Panc1 (cell line): ENCODE measurements at regions not wholly inside any gene's neighbourhood (a gene's known extent, or its start where the extent isn't known, plus 50 kb on each side); places are given as distances from the start of the nearest gene placed in this dataset.

ENCODE experiments used
- ATAC-seq: fragments of 200-7000 bp; cut with Tn5 transposase; 2 replicates; pipeline ENCODE4 v1.9.1; 2020; ENCODE audit warnings: mild to moderate bottlenecking, moderate library complexity
- BruUV-seq: library from RNA; stranded (reverse); fragments of 400-500 nt; replicated peaks from 2 replicates; lab custom pipeline; 2021; lab: Mats Ljungman, UMichigan
- CTCF ChIA-PET: fragments of 300-600 bp; sonication (Branson Sonifier 250); formaldehyde crosslinking; loops from one replicate; lab custom pipeline; 2022; ENCODE audit warnings: antibody characterized with exemption; lab: Charles Lee
- POLR2A ChIA-PET: fragments of 300-600 bp; sonication (Branson Sonifier 250); formaldehyde crosslinking; loops from one replicate; lab custom pipeline; 2022; ENCODE audit warnings: antibody characterized with exemption; lab: Charles Lee
- DNase-seq: peaks from one replicate; pipeline ENCODE4 v3.0.0-alpha.2; 2010; ENCODE audit warnings: low read depth, low spot score
- H3K27ac ChIP-seq: 2 replicates; pipeline ENCODE4 v1.5.1; 2011; ENCODE audit warnings: mild to moderate bottlenecking, low read length, inconsistent platforms
- H3K27me3 ChIP-seq: fragments of 200-500 bp; sonication (Bioruptor generic); 2 replicates; pipeline ENCODE4 v1.6.0; 2014; ENCODE audit warnings: low read length, inconsistent platforms; ENCODE audit not compliant: control insufficient read depth, insufficient read depth
- H3K36me3 ChIP-seq: fragments of 200-500 bp; sonication (Bioruptor generic); 2 replicates; pipeline ENCODE4 v1.5.1; 2014; ENCODE audit warnings: inconsistent platforms, mild to moderate bottlenecking, low read length, moderate library complexity; ENCODE audit not compliant: control insufficient read depth, insufficient read depth
- H3K4me1 ChIP-seq: 2 replicates; pipeline ENCODE4 v1.5.1; 2011; ENCODE audit warnings: inconsistent platforms, mild to moderate bottlenecking, low read length, moderate library complexity; ENCODE audit not compliant: control insufficient read depth, insufficient read depth
- H3K4me3 ChIP-seq, 2 experiments: 2 replicates each; pipeline ENCODE4 v1.5.1; 2011 to 2012; ENCODE audit warnings: low read depth in 2 of 2, low read length in 2 of 2, mild to moderate bottlenecking in 2 of 2, inconsistent platforms in 1 of 2, moderate library complexity in 1 of 2
- H3K9me3 ChIP-seq: fragments of 200-500 bp; sonication (Bioruptor generic); 2 replicates; pipeline ENCODE4 v1.5.1; 2014; ENCODE audit warnings: low read depth, mild to moderate bottlenecking, inconsistent platforms, low read length, moderate library complexity; ENCODE audit not compliant: control insufficient read depth, insufficient read depth
- CTCF ChIP-seq: fragments of 450-650 bp; IDR thresholded peaks from 2 replicates; pipeline ENCODE4 v1.5.1; 2017; ENCODE audit warnings: mild to moderate bottlenecking
- POLR2AphosphoS5 ChIP-seq: IDR thresholded peaks from 2 replicates; pipeline ENCODE4 v1.6.1; 2012; ENCODE audit warnings: mild to moderate bottlenecking, low read depth, low read length, moderate library complexity
- REST ChIP-seq, 2 experiments: IDR thresholded peaks; 2 replicates each; pipeline ENCODE4 v1.6.1; 2011 to 2012; ENCODE audit warnings: low read depth in 2 of 2, control low read depth in 1 of 2, low read length in 1 of 2, mild to moderate bottlenecking in 1 of 2, moderate library complexity in 1 of 2; ENCODE audit not compliant: insufficient read depth in 1 of 2
- SIN3A ChIP-seq: IDR thresholded peaks from 2 replicates; pipeline ENCODE4 v1.6.1; 2012; ENCODE audit warnings: low read depth, mild to moderate bottlenecking, low read length, moderate library complexity, borderline replicate concordance; ENCODE audit not compliant: insufficient read depth
- TCF7L2 ChIP-seq: IDR thresholded peaks from 2 replicates; pipeline ENCODE4 v1.6.1; 2011; ENCODE audit warnings: mild to moderate bottlenecking, low read depth, low read length, inconsistent platforms
- in situ Hi-C: cut with HindIII; loops from 2 replicates; pipeline ENCODE4 v1.10.0; 2016; ENCODE audit warnings: low sequenced_read_pairs, low pct_unique_long_range_greater_than_20kb
- intact Hi-C: fragments of 100-400 bp; cut with micrococcal nuclease; formaldehyde crosslinking; loops from one replicate; pipeline ENCODE4 v1.10.0; 2022; ENCODE audit not compliant: unreplicated experiment

DNA sequence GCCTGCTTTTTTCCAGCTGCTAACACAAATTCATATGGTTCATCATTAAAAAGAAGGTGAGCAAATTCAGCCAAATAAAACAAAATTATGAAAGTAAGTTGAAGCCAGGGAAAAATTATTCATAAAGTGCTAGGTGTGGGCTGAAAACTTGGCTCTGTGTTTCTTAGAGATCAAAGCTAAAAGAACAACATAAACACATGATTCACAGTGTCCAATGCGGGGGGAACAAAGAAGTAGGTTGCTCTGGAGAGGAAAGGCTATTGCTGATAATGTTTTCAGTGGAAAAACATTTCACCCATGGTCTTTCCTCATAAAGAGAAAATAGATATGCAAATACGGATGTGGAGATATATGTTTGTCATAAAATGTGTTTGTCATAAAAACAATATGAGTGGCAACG lies 1691.5 kb upstream of the SLC10A2 start:
- TF ChIP-seq POLR2AphosphoS5 = no peak
- no peak for TF ChIP-seq SIN3A
- TF ChIP-seq TCF7L2 = no peak
- Histone ChIP-seq H3K36me3 (no peaks in the 10 kb centered on the region), H3K4me1 (no peaks in the 10 kb centered on the region), H3K27ac (no peak overlapping the region), H3K27me3 (no peaks in the 10 kb centered on the region), H3K9me3 (no peaks in the 10 kb centered on the region), H3K4me3 (no peak overlapping the region)
- DNase-seq = no peak
- BruUV-seq = no TSS peak
- intact Hi-C loops (no loop called here), in situ Hi-C loops (no loop called here)
- ATAC-seq = no peak
- CTCF ChIA-PET = no interaction called here
- POLR2A ChIA-PET = no interaction called here

GRCh38 chr13:104750377-104750776 lies 1684.2 kb upstream of the SLC10A2 start:
- TF ChIP-seq CTCF (no peak), TCF7L2 (no peak), SIN3A (no peak), POLR2AphosphoS5 (no peak), REST (IDR thresholded peaks at IDR 0.05; ENCODE audit: insufficient read depth in 1 of 2, low read depth in 2 of 2, low read length in 1 of 2) (no peak)
- no peak overlapping the region for H3K27ac ChIP-seq
- H3K4me3 ChIP-seq = no peak overlapping the region
- no peak for ATAC-seq
- CTCF ChIA-PET = no interaction called here
- intact Hi-C loops (no loop called here), in situ Hi-C loops (no loop called here)
- H3K27me3 ChIP-seq = no peaks in the 10 kb centered on the region
- no peaks in the 10 kb centered on the region for H3K4me1 ChIP-seq
- POLR2A ChIA-PET = no interaction called here
- BruUV-seq = no TSS peak
- DNase-seq = no peak
- no peaks in the 10 kb centered on the region for H3K9me3 ChIP-seq
- H3K36me3 ChIP-seq = no peaks in the 10 kb centered on the region

- Histone ChIP-seq H3K9me3 (no peaks in the 10 kb centered on the region), H3K4me1 (no peaks in the 10 kb centered on the region), H3K4me3 (no peak overlapping the region), H3K36me3 (no peaks in the 10 kb centered on the region), H3K27me3 (no peaks in the 10 kb centered on the region), H3K27ac (no peak overlapping the region)
- TF ChIP-seq SIN3A (no peak), POLR2AphosphoS5 (no peak), REST (IDR thresholded peaks at IDR 0.05; ENCODE audit: insufficient read depth in 1 of 2, low read depth in 2 of 2, low read length in 1 of 2) (no peak), TCF7L2 (no peak), CTCF (no peak)
- ChIA-PET POLR2A (no interaction called here), CTCF (no interaction called here)
- no peak for DNase-seq
- BruUV-seq = no TSS peak
- no peak for ATAC-seq
- intact Hi-C loops = no loop called here
- in situ Hi-C loops = no loop called here
These were observed 1674.5 kb upstream of the SLC10A2 start for GRCh38 chr13:104740641-104741222.
